ENCODE measurements at regions not wholly inside any gene's neighbourhood (a gene's known extent, or its start where the extent isn't known, plus 50 kb on each side); places are given as distances from the start of the nearest gene placed in this dataset.

DNA sequence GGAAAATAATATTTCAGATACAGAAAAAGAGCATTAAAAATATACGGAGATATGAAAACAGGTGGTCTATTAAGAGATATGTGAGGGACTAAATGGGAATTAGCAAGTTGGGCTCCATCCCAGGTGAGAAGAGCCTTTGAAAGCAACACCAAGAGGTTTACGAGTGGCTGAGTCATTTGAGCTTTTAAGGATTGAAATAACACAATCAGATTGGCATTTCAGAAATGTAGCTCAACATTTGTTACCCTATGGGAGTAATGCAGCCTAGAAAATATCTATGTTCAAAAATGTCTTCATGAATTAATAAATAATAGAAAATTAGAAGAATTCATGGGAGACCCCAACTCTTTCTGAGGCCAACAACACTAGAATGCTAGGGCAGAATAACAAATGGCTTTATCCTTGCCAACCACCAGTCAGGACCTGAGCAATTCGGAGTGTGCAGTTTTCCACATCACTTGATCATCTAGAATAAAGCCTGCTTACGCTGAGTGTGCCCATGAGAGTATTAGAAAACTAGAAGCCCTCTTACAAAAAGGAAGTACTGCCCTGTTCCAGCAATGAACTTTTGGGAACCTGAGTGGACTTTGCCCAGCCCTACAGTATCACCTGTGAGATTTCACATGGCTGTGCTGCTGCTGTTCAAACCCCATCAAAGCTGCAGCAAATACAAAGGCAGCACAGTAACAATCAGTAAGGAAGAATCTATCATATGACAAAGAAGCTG is 538.0 kb upstream of the CAMK1G start:
- no peak for DNase-seq

DNA sequence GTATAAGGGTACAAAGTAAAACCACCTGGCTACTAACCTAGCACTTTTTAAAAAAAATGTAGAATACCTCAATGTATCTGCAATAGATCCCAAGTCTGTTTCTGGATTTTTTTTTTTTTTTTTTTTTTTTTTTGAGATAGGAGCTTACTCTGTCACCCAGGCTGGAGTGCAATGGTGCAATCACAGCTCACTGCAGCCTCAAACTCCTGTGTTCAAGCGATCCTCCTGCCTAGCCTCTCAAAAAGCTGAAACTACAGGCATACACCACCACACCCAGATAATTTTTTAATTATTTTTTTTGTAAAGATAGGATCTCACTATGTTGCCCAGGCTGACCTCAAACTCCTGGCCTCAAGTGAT is 537.5 kb upstream of the CAMK1G start:
- no peak for DNase-seq

DNA sequence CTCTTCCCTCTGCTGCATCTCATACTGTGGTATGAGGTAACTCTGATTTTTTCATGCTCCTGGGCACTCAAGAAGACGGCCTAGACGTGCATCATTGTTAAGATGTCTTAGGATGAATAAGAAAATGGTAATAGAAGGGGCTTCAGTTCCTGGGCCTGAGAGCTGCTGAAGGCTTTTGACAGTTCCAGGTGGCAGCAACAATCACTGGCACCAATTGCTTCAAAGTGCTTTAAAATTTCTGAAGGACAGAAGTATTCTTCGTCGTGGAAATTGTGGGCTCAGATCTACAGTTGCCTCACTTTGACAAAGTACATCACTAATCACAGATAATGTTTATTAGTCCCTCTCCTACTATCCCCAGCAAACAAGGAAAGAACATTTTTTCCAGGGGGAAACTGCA is 536.6 kb upstream of the CAMK1G start:
- DNase-seq, result no peak

DNA sequence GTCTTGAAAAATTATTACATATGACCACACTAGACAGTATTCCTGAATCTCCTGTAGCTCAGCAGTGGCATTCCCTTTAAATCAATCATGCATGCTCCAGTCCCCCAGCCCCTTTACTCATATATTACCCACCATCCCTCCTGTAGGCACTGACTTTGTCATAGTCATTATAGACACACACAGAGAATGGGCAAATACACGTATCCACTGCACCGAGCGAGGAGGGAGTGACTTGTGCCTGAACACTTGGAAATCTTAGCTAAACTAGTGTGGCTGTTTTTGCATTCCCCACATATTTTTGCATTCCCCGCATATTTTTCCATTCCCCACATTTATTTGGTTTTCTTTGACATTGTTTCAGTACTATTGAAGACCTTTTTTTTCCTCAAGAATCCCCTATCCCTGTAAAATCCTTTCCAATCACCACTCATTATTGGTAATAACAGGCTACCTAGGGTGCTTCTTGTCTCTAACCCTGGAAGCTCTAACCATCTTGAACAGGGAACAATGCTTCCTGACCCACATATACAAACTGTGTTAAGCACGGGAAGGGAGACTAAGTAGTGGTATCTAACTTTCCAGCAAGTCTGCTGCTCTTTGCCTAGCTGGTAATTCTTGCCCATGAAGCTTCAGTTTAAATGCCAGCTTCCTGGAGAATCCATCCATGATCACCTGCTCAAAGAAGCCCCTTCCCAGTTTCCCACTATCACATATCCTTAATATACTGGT is 534.4 kb upstream of the CAMK1G start:
- no peak for DNase-seq

DNA sequence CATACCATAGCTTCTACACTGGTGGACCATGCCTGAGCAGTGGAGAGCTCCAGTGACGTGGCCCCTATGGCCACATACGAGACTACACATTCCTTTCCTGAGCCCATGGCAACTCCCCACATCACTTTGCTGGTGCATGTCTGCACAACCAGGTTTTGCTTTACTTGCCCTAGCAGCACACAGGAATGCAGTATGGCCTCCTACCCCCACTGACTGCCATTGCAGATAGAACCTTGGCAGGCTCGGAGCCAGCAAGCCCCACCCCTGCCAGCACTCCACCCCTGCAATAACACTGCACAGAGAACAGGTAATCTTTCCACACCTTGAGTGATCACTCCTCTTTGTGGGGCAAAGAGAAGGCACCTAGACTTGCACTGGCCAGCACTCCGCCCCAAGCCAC is 531.9 kb upstream of the CAMK1G start:
- DNase-seq, result no peak

DNA sequence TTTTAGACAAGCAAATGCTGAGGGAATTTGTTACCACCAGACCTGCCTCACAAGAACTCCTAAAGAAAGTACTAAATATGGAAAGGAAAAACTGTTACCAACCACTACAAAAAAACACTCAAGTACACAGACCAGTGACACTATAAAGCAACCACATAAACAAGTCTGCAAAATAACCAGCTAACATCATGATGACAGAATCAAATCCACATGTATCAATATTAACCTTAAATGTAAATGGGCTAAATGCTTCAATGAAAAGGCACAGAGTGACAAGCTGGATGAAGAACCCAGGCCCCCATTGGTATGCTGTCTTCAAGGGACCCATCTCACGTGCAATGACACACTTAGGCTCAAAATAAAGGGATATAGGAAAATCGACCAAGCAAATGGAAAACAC is 529.9 kb upstream of the CAMK1G start:
- no peak for DNase-seq

DNA sequence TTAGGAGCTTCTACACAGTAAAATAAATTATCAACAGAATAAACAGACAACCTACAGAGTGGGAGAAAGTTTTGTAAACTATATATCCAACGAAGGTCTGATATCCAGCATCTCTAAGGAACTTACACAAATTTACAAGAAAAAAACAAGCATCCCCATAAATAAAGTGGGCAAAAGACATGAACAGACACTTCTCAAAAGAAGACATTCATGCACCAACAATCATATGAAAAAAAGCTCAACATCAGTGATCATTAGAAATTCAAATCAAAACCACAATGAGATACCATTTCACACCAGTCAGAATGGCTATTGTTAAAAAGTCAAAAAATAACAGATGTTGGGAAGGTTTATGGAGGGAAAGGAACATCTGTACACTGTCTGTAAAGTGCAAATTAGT is 526.4 kb upstream of the CAMK1G start:
- no peak for DNase-seq

DNA sequence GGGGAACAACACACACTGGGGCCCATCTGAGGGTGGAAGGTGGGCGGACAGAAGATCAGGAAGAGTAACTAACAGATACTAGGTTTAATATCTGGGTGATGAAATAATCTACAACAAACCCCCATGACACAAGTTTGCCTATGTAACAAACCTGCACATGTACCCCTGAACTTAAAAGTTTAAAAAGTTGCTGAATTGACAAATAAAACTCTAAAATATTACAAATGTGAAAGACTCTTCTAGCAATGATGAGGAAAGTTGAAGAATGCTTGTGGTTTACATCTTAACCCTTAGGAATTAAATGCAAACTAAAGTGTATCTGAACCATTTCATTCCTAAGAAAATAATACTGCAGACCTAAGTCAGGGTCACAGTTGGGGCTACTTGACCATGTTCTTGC is 525.6 kb upstream of the CAMK1G start:
- no peak for DNase-seq

DNA sequence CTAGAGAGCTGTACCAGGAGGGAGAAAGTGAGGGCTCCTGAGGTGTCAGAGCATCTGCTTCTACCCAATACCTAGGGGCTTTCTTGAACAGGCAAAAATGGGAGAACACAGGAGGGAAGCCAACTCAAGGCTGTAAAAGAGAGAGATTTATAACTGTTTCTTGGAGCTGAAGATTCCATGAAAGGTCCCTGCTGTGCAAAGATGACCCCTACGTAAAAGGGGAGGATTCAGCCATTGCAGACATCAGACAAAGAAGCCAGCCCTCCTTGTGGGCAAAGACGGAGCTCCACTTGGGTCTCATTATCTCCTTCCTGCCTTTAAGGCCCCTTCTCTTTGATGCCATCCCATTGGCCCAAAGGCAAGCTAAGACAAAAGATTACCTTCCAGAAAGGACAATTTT is 524.1 kb upstream of the CAMK1G start:
- no peak for DNase-seq

DNA sequence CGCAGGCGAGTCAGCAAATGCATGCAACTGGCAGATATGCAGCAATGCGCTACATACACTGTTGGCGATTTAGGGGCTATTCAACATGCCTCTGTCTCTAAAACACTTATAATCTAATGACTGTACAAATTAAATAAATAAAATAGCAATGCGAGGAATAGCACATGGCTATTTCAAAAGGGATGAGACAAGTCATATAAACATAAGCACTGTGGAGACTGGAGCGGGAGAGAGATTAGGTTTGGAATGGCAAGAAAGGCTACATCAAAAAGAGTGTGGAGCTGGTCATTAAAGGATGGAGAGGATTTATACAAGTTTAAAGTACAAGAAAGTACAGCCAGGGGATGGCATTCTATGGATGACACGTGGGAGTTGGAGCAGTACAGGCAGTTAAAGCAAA is 523.5 kb upstream of the CAMK1G start:
- DNase-seq, result no peak

DNA sequence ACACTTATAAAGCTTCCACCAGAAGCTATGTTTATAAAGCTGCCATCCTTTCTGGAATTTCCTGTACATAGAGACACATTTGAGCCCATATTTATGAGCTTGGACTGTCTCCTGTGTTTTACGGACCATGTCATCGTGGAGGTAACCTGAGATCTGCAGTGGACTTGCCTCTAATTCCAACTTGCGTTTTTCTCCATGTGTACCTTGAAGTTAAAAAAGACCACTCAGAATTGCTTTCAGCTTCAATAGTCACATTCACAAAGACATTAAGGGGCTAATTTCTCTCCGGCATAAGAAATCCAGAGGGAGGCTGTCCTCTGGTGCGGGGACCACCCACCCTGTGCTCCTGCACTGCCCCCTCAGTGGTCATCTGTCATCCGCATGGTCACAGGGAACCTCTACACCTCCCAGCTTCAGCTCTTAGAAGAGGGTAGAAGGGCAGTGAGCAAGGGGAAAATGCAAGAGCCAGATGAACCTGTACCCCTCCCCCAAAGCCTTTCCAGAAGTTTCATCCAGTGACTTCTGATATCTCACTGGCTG is 521.4 kb upstream of the CAMK1G start:
- no peak for DNase-seq

DNA sequence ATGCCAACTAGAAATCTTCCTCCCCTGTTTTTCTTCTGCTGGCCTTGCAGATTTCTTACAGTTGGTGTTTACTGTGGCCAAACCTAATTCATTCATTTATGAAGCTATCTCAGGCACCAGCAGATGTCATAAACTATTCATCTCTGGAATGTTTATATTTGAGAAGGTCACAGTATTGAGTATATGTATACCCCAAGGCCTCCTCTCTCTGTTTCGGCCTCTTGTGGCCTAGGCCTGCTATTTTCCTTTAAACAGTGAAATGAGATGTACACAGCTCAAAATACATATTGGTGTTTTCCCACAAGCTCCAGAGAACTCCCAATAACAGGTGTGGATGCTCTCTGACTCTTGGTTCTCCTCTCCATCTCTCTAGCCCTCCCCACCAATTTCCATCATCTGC is 520.7 kb upstream of the CAMK1G start:
- DNase-seq, result no peak

DNA sequence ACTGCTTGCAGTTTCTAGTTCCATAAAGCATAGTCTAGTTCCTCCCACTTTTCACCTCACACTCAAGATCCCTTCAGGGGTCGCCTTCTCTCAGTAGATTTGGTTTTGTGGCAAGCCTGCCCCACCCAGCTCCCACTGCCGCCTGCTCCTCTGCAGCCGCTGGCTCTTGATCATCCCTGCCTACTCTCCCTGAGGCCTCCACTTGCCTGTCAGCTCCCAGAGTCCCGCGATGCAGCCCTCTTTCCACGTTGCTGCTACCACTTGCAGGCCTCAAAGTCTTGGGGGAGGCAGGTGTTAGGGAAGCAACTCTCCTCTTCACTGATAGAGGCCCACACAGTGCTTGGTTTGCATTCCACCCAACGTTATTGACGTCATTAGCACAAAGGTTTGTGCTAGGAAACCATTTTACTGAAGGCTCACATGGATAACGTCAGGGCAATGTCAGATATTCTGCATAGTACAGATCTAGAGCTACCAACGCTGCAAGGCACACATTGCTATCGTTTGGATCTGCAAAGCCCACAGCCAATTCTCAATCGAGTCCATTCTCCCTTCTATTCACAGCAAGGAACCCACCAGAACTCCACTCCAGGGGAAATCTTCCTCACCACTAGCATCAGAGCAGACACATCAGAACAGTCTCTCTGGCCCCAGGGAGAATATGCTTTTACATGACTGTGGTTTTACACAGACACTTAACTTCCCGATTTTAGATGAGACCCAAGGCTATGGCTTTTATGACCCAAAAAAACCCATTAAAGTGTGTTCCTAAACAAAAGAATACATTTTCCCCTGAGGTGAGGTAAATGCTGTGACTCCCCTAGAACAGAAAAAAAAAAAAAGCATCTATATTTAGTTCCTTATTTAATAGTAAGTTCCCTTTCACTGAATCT is 519.5 kb upstream of the CAMK1G start:
- no peak for DNase-seq

DNA sequence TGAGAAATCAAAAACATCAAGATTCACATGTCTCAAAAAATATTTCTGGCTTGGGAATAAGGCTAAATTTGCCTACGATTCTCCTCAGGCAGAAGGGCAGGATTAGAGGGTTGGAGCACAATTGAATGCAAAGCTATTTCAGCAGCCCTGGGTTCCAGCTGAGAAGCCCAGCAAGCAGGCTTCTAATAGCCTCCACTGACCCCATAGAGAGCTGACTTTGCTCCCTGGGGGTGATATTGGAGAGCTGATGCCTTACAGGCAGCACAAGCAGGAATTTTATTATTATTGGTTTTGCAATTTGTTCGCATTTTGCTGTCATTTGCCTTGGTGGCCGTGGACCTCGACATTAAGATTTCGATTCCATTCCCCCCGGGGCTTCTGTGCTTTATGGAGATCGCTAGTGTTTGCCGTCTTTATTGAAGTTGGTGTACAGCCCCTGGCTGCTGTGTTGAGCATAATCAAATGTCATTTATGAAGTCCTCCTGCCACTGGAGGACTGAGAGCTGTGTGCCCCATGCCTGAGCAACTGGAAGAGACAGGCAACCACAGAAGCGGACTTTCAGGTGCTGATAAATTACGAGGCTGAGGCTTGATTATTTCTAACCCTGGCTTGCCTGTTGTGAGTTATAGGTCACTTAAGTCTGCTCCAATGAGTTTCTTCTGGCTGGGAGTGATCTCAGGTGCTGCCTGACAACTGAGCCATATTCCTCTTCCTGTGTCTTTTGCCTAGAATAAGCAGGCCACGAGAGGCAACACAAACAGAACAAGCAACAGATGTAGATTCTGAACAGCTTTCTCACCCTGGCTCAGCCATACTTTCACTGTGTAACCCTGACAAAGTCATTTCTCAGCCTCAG is 518.4 kb upstream of the CAMK1G start:
- no peak for DNase-seq

DNA sequence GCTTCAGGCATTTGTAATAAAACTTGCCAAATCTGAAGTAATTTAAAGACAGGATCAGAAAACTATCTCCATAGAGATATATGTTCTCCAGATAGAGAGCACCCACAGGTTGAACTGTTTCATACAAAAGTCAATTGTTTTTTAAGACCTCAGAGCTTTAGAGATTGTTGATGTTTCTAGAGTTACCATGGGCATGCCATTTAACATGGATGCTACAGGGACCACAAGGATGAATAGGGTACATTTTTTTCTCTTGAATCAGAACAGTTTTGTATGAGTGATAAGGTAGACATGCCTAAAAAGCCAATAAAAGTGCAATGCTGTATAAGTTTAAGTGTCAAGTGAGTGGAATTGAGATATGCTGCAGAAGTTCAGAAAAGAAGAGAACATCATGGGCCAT is 511.0 kb upstream of the CAMK1G start:
- no peak for DNase-seq

DNA sequence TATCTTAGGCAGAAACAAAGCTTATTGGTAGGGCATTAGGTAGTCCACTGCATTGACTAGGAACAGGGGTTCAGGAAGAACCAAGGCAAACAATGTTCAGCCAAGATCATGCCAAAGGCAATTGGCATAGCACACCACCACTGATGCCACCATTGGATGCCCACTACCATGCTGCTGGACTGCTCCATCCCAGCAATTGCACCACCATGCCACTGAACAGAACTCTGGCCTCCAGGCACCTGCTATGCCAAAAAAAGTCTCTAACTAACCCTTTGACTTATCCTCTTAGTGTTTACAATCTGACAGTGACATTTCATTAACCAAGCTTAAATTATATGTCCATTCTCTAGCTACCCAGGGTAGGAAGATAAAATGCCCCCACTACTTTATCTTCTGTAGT is 509.6 kb upstream of the CAMK1G start:
- no peak for DNase-seq

DNA sequence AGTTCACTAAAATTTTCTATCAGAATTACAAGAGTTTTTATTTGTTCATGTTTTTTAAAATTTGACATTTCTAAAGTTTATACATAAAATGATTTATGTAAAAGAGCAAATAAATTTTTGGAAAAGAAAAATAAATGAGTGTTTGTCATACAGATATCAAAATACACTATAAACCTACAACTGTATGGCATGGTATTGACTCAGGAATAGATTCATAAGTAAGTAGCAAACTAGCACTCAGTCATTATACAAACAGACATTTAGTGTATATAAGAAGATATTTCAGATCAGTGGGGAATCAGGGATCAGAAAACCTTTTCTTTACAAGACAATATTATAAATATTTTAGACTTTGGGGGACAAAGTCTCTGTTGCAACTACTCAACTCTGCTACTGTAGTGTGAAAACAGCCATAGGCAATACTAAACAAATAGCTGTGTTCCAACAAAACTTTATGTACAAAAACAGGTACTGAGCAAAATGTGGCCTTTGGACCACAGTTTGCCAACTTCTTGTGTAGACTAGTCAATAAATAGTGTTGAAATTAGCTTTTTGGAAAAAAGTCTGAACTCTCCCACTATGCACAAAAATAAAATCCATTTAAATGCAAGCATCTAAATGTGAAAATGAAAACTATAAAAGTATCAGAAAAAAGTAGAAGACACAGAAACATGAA is 508.8 kb upstream of the CAMK1G start:
- no peak for DNase-seq

DNA sequence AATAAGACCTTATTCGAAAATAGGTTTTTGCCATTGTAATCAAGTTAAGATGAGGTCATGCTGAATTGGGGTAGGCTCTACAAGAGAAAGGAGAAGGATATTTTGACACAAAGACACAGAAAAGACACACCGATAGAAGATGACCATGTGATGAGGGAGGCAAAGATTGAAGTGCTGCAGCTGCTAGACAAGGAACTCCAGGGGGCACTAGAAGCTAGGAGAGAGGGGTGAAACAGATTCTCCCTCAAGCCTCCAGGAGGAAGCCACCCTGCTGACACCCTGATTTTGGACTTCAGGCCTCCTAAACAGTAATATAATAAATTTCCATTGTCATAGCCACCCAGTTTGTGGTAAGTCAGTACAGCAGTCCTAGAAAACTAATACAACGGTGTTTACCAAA is 506.8 kb upstream of the CAMK1G start:
- DNase-seq, result no peak

DNA sequence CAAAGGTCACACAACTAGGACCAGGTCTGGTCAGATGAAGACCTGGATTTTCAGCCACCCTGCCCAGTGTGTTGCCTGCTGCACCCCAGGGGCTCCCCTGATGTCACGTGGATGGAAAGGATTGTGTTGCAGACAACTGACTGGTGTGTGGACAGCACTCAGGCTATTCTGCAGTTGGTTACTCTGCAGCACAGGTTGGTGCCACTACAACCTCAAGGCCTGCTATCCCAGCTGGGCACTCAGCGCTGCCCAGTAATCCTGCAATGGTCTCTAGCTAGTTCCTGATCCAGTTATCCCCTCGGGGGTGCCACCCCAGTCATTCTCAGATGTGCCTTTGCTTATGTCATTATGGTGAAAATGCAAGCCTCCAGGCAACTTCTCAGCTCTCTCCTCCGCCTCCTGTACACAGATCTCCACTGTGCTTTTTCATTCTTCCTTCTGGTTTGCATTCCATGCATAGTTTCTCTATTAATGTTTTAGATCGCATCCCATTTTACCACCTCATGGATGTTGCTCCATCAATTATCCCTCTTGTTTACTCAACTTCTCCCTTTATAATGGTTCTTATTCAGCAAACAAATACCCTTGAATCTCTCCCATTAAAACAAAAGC is 503.2 kb upstream of the CAMK1G start:
- no peak for DNase-seq

DNA sequence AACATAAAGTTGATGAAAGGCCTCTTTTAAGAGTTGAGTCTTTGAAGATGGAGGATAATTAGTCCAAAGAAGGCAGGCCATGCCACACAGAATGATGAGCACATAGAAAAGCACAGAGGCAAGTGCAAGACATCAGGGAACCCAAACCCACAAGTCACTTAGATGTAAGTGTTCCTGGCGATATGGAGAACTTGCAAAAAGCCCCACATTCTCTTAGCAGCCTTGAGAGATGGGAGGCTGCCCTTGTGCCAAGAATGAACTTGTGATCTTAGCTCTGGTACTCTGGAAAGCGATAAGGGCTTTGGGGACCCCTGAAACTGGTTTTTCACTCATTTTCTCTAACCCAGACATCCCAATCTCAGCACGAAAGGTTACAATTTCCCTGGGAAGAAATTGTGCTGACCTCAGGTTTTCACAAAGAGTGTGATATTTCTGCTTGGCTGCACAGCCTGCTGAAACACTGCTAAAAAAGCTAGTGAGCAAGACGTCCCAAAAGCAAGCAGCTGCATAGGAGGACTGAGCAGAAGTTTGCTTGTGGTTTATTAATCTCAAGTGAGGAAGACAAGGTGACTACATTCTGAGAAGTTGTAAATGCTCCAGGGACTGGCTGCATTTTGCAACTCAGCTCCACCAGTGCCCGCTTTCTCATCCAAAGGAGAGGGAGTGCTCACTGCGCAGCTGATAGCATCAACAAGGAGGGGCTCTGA is 496.9 kb upstream of the CAMK1G start:
- DNase-seq, result no peak

DNA sequence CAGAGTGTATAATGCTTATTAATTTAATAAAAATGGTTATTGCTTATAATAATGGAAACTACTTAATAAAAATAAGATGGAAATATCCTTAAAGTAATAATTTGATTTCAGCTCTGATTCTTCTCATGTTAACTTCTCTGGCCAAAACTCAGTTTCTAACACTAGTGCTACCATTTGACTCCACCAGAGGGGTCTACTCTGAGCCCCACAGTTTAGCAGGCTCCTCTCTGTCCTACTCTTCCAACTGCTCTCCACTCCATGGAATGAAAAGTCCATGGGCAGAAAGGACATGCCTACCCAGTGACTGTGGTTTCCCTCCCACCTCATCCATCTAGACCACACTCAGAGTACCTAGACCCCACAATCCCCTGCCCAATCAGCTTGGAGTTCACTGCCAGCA is 489.1 kb upstream of the CAMK1G start:
- no peak for DNase-seq

Measured in activated CD4-positive, alpha-beta T cell treated with anti-CD3 and anti-CD28 coated beads, Interleukin-2, amount 50 U/mL, for 4 hours (primary cell).